KBM-7 (cell line): ENCODE measurements at regions not wholly inside any gene's neighbourhood (a gene's known extent, or its start where the extent isn't known, plus 50 kb on each side); places are given as distances from the start of the nearest gene placed in this dataset.

Experiments
- DNase-seq: peaks from one replicate; pipeline ENCODE4 v3.0.0-alpha.2; 2015
- in situ Hi-C: fragments of 300-500 bp; cut with MboI; formaldehyde crosslinking; loops from 2 replicates; pipeline ENCODE4 v1.14.3; 2020; ENCODE audit warnings: low sequenced_read_pairs, low pct_unique_long_range_greater_than_20kb, mixed read lengths

- in situ Hi-C loops, result no loop called here
- no peak for DNase-seq
These were observed 98.7 kb downstream of the MED10 start for GRCh38 chr5:6279607-6280006.

DNA sequence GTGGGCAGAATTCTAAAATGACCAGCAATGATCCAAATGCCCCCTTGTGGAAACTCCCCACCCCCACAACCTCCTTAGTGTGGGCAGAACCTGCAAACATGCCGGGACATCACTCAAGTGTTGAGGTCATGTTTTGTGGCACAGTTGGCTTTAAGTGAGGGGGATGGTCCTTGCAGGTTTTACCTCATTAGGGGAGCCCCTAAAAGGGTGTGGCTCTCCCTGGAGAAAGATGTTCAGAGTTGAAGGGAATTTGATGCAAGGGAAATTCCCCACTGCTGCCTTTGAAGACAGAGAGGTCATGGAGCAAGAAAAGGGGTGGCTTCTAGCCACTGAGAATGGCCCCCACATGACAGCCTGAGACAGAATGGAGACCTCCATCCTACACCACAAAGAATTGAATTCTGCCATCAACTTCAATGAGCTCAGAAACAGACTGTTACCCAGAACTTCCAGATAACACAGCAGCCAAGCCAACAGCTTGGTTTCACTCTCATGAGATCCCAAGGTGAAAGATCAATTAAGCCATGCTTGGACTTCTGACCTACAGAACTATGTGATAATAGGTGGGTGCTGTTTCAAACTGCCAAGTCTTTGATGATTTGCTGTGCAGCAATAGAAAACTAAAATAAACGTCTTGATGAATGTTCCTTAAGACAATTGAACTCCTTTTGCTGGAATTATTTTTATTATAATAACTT, 103.4 kb downstream of the MED10 start:
- in situ Hi-C loops, result no loop called here
- no peak for DNase-seq

GRCh38 chr5:6273749-6274148, 104.6 kb downstream of the MED10 start:
- no peak for DNase-seq
- in situ Hi-C loops, result no loop called here

- in situ Hi-C loops, result no loop called here
- DNase-seq, result no peak
These were observed 105.1 kb downstream of the MED10 start for GRCh38 chr5:6273090-6273735.

DNA sequence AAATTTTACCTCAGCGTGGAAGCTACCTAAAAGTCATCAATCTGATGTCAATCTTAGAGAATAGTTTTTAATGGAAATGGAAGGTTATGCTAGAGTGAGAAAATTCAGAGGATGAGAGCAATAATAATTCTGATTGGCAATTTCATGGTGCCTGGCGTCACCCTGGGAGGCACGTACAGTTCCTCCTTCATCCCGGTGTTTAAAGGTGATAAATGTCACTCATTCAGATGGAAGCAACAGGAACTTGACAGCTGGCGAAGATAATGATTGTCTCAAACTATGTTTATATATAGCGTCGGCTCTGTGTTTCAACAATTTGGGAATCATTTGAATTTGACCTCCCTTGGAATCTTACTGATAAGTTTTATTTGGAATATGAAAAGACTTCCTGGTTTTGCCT, 108.4 kb downstream of the MED10 start:
- in situ Hi-C loops, result no loop called here

DNA sequence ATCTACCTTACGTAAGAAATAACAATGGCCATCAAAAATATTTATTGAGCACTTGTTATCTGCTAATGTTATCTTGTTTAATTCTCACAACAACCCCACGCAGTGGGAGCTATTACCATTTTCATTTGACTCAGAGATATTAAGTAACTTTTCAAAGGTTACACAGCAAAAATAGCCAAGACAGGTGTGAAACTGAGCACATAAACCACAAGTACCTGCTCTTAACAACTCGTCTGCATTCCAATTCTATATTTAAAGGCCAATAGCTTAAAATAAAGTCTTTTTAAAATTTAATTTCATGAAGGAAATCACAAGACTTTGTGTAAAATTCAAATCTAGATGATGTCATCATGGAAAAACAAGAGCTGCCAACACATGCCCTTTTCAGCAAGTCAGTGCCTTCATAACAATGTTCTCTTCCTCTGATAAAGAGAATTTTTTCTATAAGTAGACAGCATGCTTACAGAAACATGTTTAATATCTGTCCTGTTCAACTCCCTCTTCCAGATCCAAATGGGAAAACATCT, 111.6 kb downstream of the MED10 start:
- in situ Hi-C loops, result no loop called here
- DNase-seq, result no peak

More for the DNA sequence above, 108.4 kb downstream of the MED10 start:
- DNase-seq, result no peak

GRCh38 chr5:6264394-6264793, 114.0 kb downstream of the MED10 start:
- in situ Hi-C loops, result no loop called here

GRCh38 chr5:6262651-6263363, 115.5 kb downstream of the MED10 start:
- in situ Hi-C loops, result no loop called here
- no peak for DNase-seq

More at GRCh38 chr5:6264394-6264793, 114.0 kb downstream of the MED10 start:
- DNase-seq, result no peak

- DNase-seq, result no peak
- in situ Hi-C loops, result no loop called here
These were observed 116.7 kb downstream of the MED10 start for GRCh38 chr5:6261668-6262067.

GRCh38 chr5:6261256-6261655, 117.1 kb downstream of the MED10 start:
- DNase-seq, result no peak
- in situ Hi-C loops, result no loop called here

GRCh38 chr5:6260846-6261245, 117.5 kb downstream of the MED10 start:
- DNase-seq, result no peak
- in situ Hi-C loops, result no loop called here

- no peak for DNase-seq
- in situ Hi-C loops, result no loop called here
These were observed 121.4 kb downstream of the MED10 start for GRCh38 chr5:6256901-6257300.

GRCh38 chr5:6255956-6256355, 122.4 kb downstream of the MED10 start:
- in situ Hi-C loops, result no loop called here
- no peak for DNase-seq

- in situ Hi-C loops, result no loop called here
- DNase-seq, result no peak
These were observed 124.5 kb downstream of the MED10 start for GRCh38 chr5:6253846-6254245.

GRCh38 chr5:6253281-6253680, 125.1 kb downstream of the MED10 start:
- DNase-seq, result no peak
- in situ Hi-C loops, result no loop called here

GRCh38 chr5:6252581-6252980, 125.8 kb downstream of the MED10 start:
- no peak for DNase-seq
- in situ Hi-C loops, result no loop called here

- in situ Hi-C loops, result no loop called here
- DNase-seq, result no peak
These were observed 126.7 kb downstream of the MED10 start for GRCh38 chr5:6251565-6252102.

DNA sequence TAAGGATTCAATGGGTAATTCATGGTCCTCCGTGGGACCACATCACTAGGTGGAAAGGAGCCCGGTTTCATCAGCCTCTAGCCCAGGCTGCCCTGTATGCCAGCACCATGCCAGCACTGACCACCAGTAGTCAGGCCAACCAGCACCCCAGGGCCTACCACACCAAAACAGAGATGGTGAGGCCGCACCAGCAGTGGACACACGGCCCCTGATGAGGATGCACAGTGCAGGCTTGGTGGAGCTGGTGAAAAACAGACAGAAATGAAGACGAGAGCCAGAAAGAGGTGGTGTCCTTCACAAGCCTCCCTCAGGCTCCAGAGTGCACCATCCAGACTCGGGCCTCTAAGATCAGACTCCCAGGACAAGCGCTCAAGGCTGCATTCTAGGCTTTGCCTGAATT, 128.2 kb downstream of the MED10 start:
- in situ Hi-C loops, result no loop called here
- DNase-seq, result no peak

- in situ Hi-C loops, result no loop called here
These were observed 130.2 kb downstream of the MED10 start for GRCh38 chr5:6248132-6248531.

More at GRCh38 chr5:6248132-6248531, 130.2 kb downstream of the MED10 start:
- no peak for DNase-seq
